ENCODE measurements at regions not wholly inside any gene's neighbourhood (a gene's known extent, or its start where the extent isn't known, plus 50 kb on each side); places are given as distances from the start of the nearest gene placed in this dataset.

GRCh38 chr2:52034706-52035105 lies 1002.8 kb upstream of the NRXN1 start:
- TF ChIP-seq TBL1XR1 (IDR thresholded peaks at IDR 0.05; ENCODE audit: low read depth, low read length) (no peak), TCF12 (IDR thresholded peaks at IDR 0.05; ENCODE audit: low read depth, low read length) (no peak), SUZ12 (IDR thresholded peaks at IDR 0.05; ENCODE audit: unreplicated experiment) (no peak), RBBP5 (conservative IDR thresholded peaks at IDR 0.05) (no peak), ZBTB4 (CRISPR knock-in tag; IDR thresholded peaks at IDR 0.05) (no peak), BACH1 (IDR thresholded peaks at IDR 0.05; ENCODE audit: borderline replicate concordance) (no peak), CBFB (IDR thresholded peaks at IDR 0.05; ENCODE audit: low read depth) (no peak), RAD21 (IDR thresholded peaks at IDR 0.05; ENCODE audit: insufficient read depth, low read depth, low read length) (no peak), SMAD1 (IDR thresholded peaks at IDR 0.05; ENCODE audit: low read depth, partially characterized antibody) (no peak), LARP7 (IDR thresholded peaks at IDR 0.05) (no peak), MEF2B (IDR thresholded peaks at IDR 0.05; ENCODE audit: partially characterized antibody, poor library complexity, severe bottlenecking) (no peak), IRF4 (IDR thresholded peaks at IDR 0.05; ENCODE audit: low read depth, low read length) (no peak), ZBED1 (IDR thresholded peaks at IDR 0.05; ENCODE audit: borderline replicate concordance) (no peak), PAX8 (IDR thresholded peaks at IDR 0.05) (no peak)

More at GRCh38 chr2:52034706-52035105, 1002.8 kb upstream of the NRXN1 start:
- RAD21 ChIA-PET (ENCODE audit: unreplicated experiment), result no interaction called here
- SMC1A ChIA-PET (ENCODE audit: uncharacterized antibody, unreplicated experiment), result no interaction called here
- Histone ChIP-seq H3K27me3 (replicated peaks in 1 of 2; ENCODE audit: control insufficient read depth in 2 of 2, insufficient read depth in 2 of 2, low read length in 1 of 2) (no peaks in the 10 kb centered on the region), H3K9me3 (replicated peaks; ENCODE audit: control insufficient read depth, insufficient read depth, low read length) (no peaks in the 10 kb centered on the region), H3K4me1 (ENCODE audit: control insufficient read depth, insufficient read depth, low read length) (no peaks in the 10 kb centered on the region), H3K9ac (ENCODE audit: control insufficient read depth, insufficient read depth, low read length) (no peak overlapping the region), H3K27ac (ENCODE audit: control insufficient read depth, insufficient read depth) (no peak overlapping the region), H3K36me3 (ENCODE audit: control insufficient read depth in 2 of 2, insufficient read depth in 2 of 2, low read length in 1 of 2) (no peaks in the 10 kb centered on the region), H2AFZ (ENCODE audit: control insufficient read depth, low read depth, low read length) (no peak overlapping the region), H4K20me1 (ENCODE audit: control insufficient read depth, insufficient read depth) (no peaks in the 10 kb centered on the region), H3K4me3 (no peak overlapping the region), H3K79me2 (ENCODE audit: control insufficient read depth, insufficient read depth, low read length) (no peaks in the 10 kb centered on the region), H3K4me2 (ENCODE audit: control insufficient read depth, insufficient read depth) (no peak overlapping the region)
- no TSS peak for BruUV-seq (replicated peaks)
- in situ Hi-C loops (cut with MboI), result no loop called here
- POLR2A ChIA-PET, result no interaction called here
- FAIRE-seq, result no peak
- 3% methylated on average over 2 of the region's 2 CpGs for WGBS (ENCODE audit: insufficient coverage, insufficient replicate concordance, low lambda C conversion rate, missing lambda C conversion rate)
- CTCF ChIA-PET, result interaction anchor here (0.7 kb wide), 1 partner anchor 249 kb away, joined by 3 read pairs; no protein-coding TSS in a partner anchor
- intact Hi-C loops (cut with micrococcal nuclease; ENCODE audit: unreplicated experiment), result no loop called here
- no peak for DNase-seq (ENCODE audit: low read depth, low spot score)
- no peak for ATAC-seq
